GM23338 (cell line): ENCODE measurements at regions not wholly inside any gene's neighbourhood (a gene's known extent, or its start where the extent isn't known, plus 50 kb on each side); places are given as distances from the start of the nearest gene placed in this dataset.

Experiments used
- EZH2phosphoT487 ChIP-seq: fragments of 200-600 bp; sonication (generic); IDR thresholded peaks from one replicate; pipeline ENCODE4 v1.8.1; 2018; ENCODE audit warnings: antibody characterized with exemption; ENCODE audit not compliant: unreplicated experiment
- POLR2AphosphoS5 ChIP-seq: IDR thresholded peaks from 2 replicates; pipeline ENCODE4 v1.6.1; 2016; ENCODE audit warnings: antibody characterized with exemption, low read depth
- TF ChIP-seq, protein P1 (sequence below), 2 experiments: fragments of 200-600 bp in 1 of 2; sonication (generic) in 1 of 2; conservative IDR thresholded peaks; 2 replicates each; pipeline versions ENCODE4 v1.5.1 to v1.6.1; 2016 to 2017; ENCODE audit warnings: antibody characterized with exemption in 2 of 2, low read depth in 2 of 2, mild to moderate bottlenecking in 2 of 2, moderate library complexity in 1 of 2

DNA sequence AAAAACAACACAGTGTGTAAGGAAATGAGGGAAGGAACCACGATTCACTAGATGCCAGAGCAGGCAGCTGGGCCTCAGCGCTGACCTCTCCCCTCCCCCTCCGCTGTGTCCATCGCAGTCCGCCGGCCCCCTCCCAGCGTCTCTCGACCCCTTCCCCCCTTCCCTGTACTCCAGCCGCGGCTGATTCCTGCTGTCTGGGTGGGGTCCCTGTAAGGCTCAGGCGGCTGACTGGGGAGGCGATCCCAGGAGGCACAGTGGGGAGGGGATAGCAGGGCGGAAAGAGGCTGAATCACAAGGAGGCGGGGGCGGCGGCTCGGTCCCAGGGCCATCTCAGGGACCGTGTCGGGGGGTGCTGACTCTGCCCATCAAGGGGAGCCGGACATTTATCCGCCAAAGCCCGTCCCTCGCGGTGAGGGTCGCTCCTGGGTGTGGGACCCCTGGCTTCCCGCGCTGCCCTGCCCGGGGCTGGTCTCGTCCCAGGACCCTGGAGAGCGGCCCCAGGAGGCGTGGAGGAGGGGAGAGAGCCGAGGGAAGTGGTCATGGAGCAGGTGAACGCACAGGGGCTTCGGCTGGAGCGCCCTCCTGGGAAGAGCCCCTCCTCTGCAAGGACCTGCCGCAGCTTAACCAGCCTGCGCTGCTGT lies 241.9 kb downstream of the PTPRU start:
- TF ChIP-seq, protein P1, sequence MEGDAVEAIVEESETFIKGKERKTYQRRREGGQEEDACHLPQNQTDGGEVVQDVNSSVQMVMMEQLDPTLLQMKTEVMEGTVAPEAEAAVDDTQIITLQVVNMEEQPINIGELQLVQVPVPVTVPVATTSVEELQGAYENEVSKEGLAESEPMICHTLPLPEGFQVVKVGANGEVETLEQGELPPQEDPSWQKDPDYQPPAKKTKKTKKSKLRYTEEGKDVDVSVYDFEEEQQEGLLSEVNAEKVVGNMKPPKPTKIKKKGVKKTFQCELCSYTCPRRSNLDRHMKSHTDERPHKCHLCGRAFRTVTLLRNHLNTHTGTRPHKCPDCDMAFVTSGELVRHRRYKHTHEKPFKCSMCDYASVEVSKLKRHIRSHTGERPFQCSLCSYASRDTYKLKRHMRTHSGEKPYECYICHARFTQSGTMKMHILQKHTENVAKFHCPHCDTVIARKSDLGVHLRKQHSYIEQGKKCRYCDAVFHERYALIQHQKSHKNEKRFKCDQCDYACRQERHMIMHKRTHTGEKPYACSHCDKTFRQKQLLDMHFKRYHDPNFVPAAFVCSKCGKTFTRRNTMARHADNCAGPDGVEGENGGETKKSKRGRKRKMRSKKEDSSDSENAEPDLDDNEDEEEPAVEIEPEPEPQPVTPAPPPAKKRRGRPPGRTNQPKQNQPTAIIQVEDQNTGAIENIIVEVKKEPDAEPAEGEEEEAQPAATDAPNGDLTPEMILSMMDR (conservative IDR thresholded peaks at IDR 0.05; ENCODE audit: low read depth in 2 of 2): peak in 1 of 2 experiments; percentile 15; a peak in 1 of 4 replicates
- TF ChIP-seq POLR2AphosphoS5 (no peak), EZH2phosphoT487 (no peak)
